ENCODE measurements at regions not wholly inside any gene's neighbourhood (a gene's known extent, or its start where the extent isn't known, plus 50 kb on each side); places are given as distances from the start of the nearest gene placed in this dataset.

GRCh38 chr16:8310323-8310722 lies 280.0 kb downstream of the TMEM114 start:
- POLR2A ChIA-PET, result no interaction called here
- Histone ChIP-seq H3K27me3 (replicated peaks in 1 of 4; ENCODE audit: control extremely low read depth in 1 of 4, control insufficient read depth in 3 of 4, insufficient read depth in 4 of 4, low read length in 3 of 4) (no peaks in the 10 kb centered on the region), H3K4me3 (ENCODE audit: control extremely low read depth in 1 of 5, extremely low read depth in 1 of 5, insufficient read depth in 1 of 5, low read depth in 2 of 5, low read length in 4 of 5) (no peak overlapping the region), H4K20me1 (ENCODE audit: control insufficient read depth, insufficient read depth, low read length, poor library complexity, severe bottlenecking) (no peaks in the 10 kb centered on the region), H3K36me3 (replicated peaks in 1 of 2; ENCODE audit: control extremely low read depth in 1 of 2, control insufficient read depth in 1 of 2, extremely low read depth in 1 of 2, insufficient read depth in 2 of 2, low read length in 1 of 2) (no peaks in the 10 kb centered on the region), H3K79me2 (ENCODE audit: control insufficient read depth, insufficient read depth, low read length) (no peaks in the 10 kb centered on the region), H3K27ac (ENCODE audit: low read length in 2 of 2) (no peak overlapping the region), H3K4me1 (ENCODE audit: control insufficient read depth in 2 of 2, insufficient read depth in 2 of 2, low read length in 2 of 2) (no peaks in the 10 kb centered on the region), H3K9ac (ENCODE audit: low read length) (no peak overlapping the region), H3K4me2 (replicated peaks; ENCODE audit: low read depth, low read length, poor library complexity, severe bottlenecking) (no peak overlapping the region), H3K9me3 (ENCODE audit: control extremely low read depth in 1 of 3, control insufficient read depth in 2 of 3, insufficient read depth in 1 of 3, low read length in 2 of 3) (peaks cover 0 to 6% (median 0%) of the 10 kb centered on the region in 3 donors), H2AFZ (ENCODE audit: insufficient read depth, low read depth, low read length, poor library complexity, severe bottlenecking) (no peak overlapping the region)
- Mint-ChIP-seq H3K4me3 (no peak overlapping the region), H3K27me3 (no peaks in the 10 kb centered on the region), H3K4me1 (no peaks in the 10 kb centered on the region), H3K9me3 (ENCODE audit: insufficient read depth) (peaks cover 6% of the 10 kb centered on the region), H3K27ac (no peak overlapping the region)
- intact Hi-C loops (cut with micrococcal nuclease), result no loop called here
- CTCF ChIA-PET, result no interaction called here
- no peak for DNase-seq
- TF ChIP-seq CTCF (IDR thresholded peaks at IDR 0.05), result no peak
- TF ChIP-seq EZH2 (IDR thresholded peaks at IDR 0.05; ENCODE audit: borderline replicate concordance, insufficient read depth, low read depth, low read length, poor library complexity, severe bottlenecking), result no peak
- ATAC-seq (ENCODE audit: low read depth), result no peak
- WGBS (ENCODE audit: insufficient coverage), result 84% methylated on average over 3 of the region's 6 CpGs

- ChIA-PET CTCF (interaction anchor here (0.7 kb wide), 1 partner anchor 79 kb away, joined by 3 read pairs; no protein-coding TSS in a partner anchor), POLR2A (no interaction called here)
- no peaks in the 10 kb centered on the region for H3K4me1 ChIP-seq (ENCODE audit: control insufficient read depth in 2 of 2, insufficient read depth in 2 of 2, low read length in 2 of 2)
- H3K27ac ChIP-seq (ENCODE audit: low read length in 2 of 2), result no peak overlapping the region
- no peak overlapping the region for H3K4me3 ChIP-seq (ENCODE audit: control extremely low read depth in 1 of 5, extremely low read depth in 1 of 5, insufficient read depth in 1 of 5, low read depth in 2 of 5, low read length in 4 of 5)
- ATAC-seq (ENCODE audit: low read depth) (no peak), DNase-seq (no peak)
- H3K27ac Mint-ChIP-seq, result no peak overlapping the region
- peaks cover 0 to 7% (median 6%) of the 10 kb centered on the region in 3 donors for H3K9me3 ChIP-seq (ENCODE audit: control extremely low read depth in 1 of 3, control insufficient read depth in 2 of 3, insufficient read depth in 1 of 3, low read length in 2 of 3)
- no peaks in the 10 kb centered on the region for H3K4me1 Mint-ChIP-seq
- no peaks in the 10 kb centered on the region for H3K27me3 ChIP-seq (replicated peaks in 1 of 4; ENCODE audit: control extremely low read depth in 1 of 4, control insufficient read depth in 3 of 4, insufficient read depth in 4 of 4, low read length in 3 of 4)
- no peaks in the 10 kb centered on the region for H4K20me1 ChIP-seq (ENCODE audit: control insufficient read depth, insufficient read depth, low read length, poor library complexity, severe bottlenecking)
- no peak overlapping the region for H3K4me3 Mint-ChIP-seq
- intact Hi-C loops (cut with micrococcal nuclease), result no loop called here
- H3K9me3 Mint-ChIP-seq (ENCODE audit: insufficient read depth), result peaks cover 6% of the 10 kb centered on the region
- WGBS (ENCODE audit: insufficient coverage), result 100% methylated on average over 2 of the region's 3 CpGs
- H3K79me2 ChIP-seq (ENCODE audit: control insufficient read depth, insufficient read depth, low read length), result no peaks in the 10 kb centered on the region
- TF ChIP-seq EZH2 (IDR thresholded peaks at IDR 0.05; ENCODE audit: borderline replicate concordance, insufficient read depth, low read depth, low read length, poor library complexity, severe bottlenecking) (no peak), CTCF (IDR thresholded peaks at IDR 0.05) (no peak)
- no peak overlapping the region for H2AFZ ChIP-seq (ENCODE audit: insufficient read depth, low read depth, low read length, poor library complexity, severe bottlenecking)
- no peaks in the 10 kb centered on the region for H3K36me3 ChIP-seq (replicated peaks in 1 of 2; ENCODE audit: control extremely low read depth in 1 of 2, control insufficient read depth in 1 of 2, extremely low read depth in 1 of 2, insufficient read depth in 2 of 2, low read length in 1 of 2)
- no peak overlapping the region for H3K4me2 ChIP-seq (replicated peaks; ENCODE audit: low read depth, low read length, poor library complexity, severe bottlenecking)
- H3K27me3 Mint-ChIP-seq, result no peaks in the 10 kb centered on the region
- H3K9ac ChIP-seq (ENCODE audit: low read length), result no peak overlapping the region
These were observed 285.1 kb downstream of the TMEM114 start for GRCh38 chr16:8305201-8305600.
